ENCODE measurements at regions not wholly inside any gene's neighbourhood (a gene's known extent, or its start where the extent isn't known, plus 50 kb on each side); places are given as distances from the start of the nearest gene placed in this dataset.

GRCh38 chr3:46127503-46127902 is 80.6 kb downstream of the CCR1 start:
- TF ChIP-seq POLR2AphosphoS5 (IDR thresholded peaks at IDR 0.05): no peak
- TF ChIP-seq, protein P1, sequence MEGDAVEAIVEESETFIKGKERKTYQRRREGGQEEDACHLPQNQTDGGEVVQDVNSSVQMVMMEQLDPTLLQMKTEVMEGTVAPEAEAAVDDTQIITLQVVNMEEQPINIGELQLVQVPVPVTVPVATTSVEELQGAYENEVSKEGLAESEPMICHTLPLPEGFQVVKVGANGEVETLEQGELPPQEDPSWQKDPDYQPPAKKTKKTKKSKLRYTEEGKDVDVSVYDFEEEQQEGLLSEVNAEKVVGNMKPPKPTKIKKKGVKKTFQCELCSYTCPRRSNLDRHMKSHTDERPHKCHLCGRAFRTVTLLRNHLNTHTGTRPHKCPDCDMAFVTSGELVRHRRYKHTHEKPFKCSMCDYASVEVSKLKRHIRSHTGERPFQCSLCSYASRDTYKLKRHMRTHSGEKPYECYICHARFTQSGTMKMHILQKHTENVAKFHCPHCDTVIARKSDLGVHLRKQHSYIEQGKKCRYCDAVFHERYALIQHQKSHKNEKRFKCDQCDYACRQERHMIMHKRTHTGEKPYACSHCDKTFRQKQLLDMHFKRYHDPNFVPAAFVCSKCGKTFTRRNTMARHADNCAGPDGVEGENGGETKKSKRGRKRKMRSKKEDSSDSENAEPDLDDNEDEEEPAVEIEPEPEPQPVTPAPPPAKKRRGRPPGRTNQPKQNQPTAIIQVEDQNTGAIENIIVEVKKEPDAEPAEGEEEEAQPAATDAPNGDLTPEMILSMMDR (IDR thresholded peaks at IDR 0.05): no peak
- TF ChIP-seq POLR2A (IDR thresholded peaks at IDR 0.05): no peak
